Suprapubic skin (tissue), 4 donors: ENCODE measurements at regions not wholly inside any gene's neighbourhood (a gene's known extent, or its start where the extent isn't known, plus 50 kb on each side); places are given as distances from the start of the nearest gene placed in this dataset.

Source experiments
- CTCF ChIP-seq, 2 donors: fragments of 200-600 bp in 1 of 2; fragments of 450-650 bp in 1 of 2; sonication (generic) in 1 of 2; IDR thresholded peaks; one replicate each; pipeline ENCODE4 v1.5.1; 2016 to 2019; ENCODE audit warnings: antibody characterized with exemption in 2 of 2, mild to moderate bottlenecking in 1 of 2, moderate library complexity in 1 of 2
- EP300 ChIP-seq: sonication (generic); formaldehyde crosslinking; IDR thresholded peaks from one replicate; pipeline ENCODE4 v1.6.1; 2017; ENCODE audit warnings: antibody characterized with exemption
- POLR2A ChIP-seq, 2 donors: fragments of 450-650 bp; IDR thresholded peaks; one replicate each; pipeline ENCODE4 v1.6.1; 2017; ENCODE audit warnings: antibody characterized with exemption in 2 of 2, mild to moderate bottlenecking in 2 of 2, moderate library complexity in 2 of 2
- POLR2AphosphoS5 ChIP-seq, 3 donors: sonication (generic); formaldehyde crosslinking; IDR thresholded peaks; one replicate each; pipeline ENCODE4 v1.6.1; 2017; ENCODE audit warnings: antibody characterized with exemption in 3 of 3

GRCh38 chr5:96037128-96037527 lies 75.5 kb upstream of the ELL2 start:
- TF ChIP-seq POLR2AphosphoS5 (IDR thresholded peaks at IDR 0.05) (no peak), CTCF (IDR thresholded peaks at IDR 0.05) (no peak), EP300 (no peak), POLR2A (IDR thresholded peaks at IDR 0.05) (no peak)
